COR-L47 (cell line): ENCODE measurements at regions not wholly inside any gene's neighbourhood (a gene's known extent, or its start where the extent isn't known, plus 50 kb on each side); places are given as distances from the start of the nearest gene placed in this dataset.
"Not testable (repeated sequence)": the region's sequence is repeated elsewhere in the genome, so short reads cannot be mapped to it uniquely, and the experiment has no call there.

Source experiments
- DNase-seq: peaks from one replicate; lab custom pipeline; 2025; lab: John Stamatoyannopoulos, UW

GRCh38 chr6:144395014-144395413, 109.9 kb downstream of the UTRN start:
- DNase-seq = no peak

DNA sequence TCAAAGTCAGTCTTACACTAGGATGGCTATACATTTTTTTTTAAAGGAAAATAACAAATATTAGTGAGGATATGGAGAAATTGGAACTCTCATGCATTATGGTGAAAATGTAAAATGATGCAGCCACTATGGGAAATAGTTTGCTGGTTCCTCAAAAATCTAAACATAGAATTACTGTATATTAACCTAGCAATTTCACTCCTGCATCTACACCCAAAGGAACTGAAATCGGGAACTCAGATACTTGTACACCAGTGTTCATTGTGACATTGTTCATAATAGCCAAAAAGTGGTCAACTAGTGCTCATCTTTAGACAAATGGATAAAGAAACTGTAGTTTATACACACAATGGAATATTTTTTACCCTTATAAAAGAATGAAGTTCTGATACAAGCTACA, 110.7 kb downstream of the UTRN start:
- no peak for DNase-seq

- no peak for DNase-seq
These were observed 112.0 kb downstream of the UTRN start for GRCh38 chr6:144397141-144397540.

GRCh38 chr6:144400321-144400720, 115.2 kb downstream of the UTRN start:
- DNase-seq = no peak

- DNase-seq = no peak
These were observed 116.9 kb downstream of the UTRN start for GRCh38 chr6:144401736-144402733.

DNA sequence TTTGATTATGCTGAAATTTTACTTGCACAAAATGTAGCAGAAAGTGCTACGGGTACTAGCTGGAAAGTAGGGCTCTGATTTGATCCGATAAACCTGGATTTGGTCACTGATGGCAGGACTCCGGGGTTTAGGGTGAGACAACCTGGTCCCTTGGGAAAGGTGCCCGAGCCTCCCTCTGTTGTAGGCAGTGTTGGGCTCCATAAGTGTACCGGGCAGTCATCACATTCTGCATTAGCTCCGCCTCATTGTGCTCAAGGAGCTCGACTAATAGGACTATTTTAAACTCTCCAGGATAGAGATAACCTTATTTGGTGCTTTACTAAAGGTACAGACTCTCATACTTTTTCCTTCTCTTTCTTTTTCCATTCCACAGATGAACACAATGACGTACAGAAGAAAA, 117.6 kb downstream of the UTRN start:
- DNase-seq = no peak

- no peak for DNase-seq
These were observed 120.0 kb downstream of the UTRN start for GRCh38 chr6:144405163-144405562.

DNA sequence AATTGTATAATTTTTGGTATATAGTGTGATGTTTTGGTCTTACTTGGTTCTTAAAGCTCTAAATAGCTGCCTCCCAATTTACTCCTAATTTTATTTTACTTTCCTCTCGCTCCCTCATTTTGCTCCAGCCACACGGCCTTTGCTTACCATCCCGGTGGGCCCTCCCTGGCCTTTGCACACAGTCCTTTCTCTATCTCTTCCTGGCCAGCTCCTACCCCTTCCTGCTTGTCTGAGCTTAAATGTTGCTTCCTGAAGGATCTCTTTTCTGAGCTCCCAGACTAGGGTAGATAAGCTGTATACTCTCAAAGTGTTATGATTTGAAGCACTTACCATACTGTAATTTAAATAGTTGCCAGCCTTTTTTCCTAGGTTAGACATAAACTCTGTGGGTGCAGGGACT, 121.7 kb downstream of the UTRN start:
- no peak for DNase-seq

GRCh38 chr6:144408161-144408560, 123.0 kb downstream of the UTRN start:
- DNase-seq = no peak

DNA sequence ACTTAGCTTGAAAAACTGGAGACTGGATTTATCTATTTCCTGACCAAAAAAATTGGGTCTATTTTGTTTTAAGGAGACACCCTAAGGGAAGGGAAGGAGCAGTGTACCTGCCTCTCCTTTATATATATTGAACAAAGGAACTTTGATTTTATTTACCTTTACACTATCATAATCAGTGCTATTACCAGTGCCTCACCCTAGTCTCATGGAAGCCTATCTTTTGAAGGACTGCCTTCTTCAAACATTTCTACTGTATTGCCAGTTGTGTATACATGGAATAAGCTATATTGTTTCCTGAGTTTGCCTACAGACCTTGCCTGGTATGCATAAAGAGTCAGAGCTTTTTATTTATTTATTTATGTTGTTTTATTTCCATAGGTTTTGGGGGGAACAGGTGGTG, 124.9 kb downstream of the UTRN start:
- DNase-seq = no peak

GRCh38 chr6:144410574-144410973, 125.4 kb downstream of the UTRN start:
- DNase-seq = not testable (repeated sequence)

DNA sequence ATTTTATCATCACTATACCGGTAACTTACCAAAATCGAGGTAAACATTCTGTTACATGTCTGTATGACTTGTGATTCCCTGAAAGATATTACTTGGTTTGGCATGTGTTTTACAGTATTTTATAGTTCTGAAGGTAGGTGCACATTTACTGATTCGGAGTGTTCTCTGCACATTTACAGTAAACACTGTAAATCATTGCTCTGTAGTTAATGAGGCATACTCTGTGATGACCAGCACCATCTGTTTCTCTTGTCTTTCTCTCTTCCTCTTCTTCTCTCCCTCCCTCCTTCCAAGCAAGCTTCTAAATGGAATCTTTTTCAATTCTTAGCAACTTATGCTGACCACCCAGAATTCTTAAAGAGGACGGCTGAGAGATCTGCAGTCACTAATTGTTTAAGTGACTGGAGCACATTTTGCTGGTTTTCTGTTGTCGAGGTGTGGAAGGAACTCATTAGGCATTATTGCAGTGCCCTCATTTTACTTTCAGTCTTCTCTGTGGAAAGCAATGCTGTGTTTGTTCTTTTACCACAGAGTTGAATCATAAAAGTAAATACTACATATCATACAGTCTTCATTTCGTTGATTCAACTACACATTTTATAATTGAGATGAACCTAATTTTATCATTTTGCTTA, 126.5 kb downstream of the UTRN start:
- no peak for DNase-seq

DNA sequence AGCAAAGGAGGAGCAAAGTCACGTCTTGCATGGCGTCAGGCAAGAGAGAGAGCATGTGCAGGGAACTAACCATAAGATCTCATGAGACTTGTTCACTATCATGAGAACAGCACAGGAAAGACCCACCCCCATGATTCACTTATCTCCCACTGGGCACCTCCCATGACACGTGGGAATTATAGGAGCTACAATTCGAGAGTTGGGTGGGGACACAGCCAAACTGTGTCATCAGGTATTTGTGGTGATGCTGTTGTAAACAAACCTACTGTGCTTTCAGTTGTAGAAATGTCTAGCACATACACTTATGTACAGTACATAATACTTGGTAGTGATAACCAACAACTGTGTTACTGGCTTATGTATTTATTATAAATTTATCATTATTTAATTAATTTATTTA, 128.3 kb downstream of the UTRN start:
- DNase-seq = no peak

GRCh38 chr6:144415014-144415413, 129.9 kb downstream of the UTRN start:
- no peak for DNase-seq

DNA sequence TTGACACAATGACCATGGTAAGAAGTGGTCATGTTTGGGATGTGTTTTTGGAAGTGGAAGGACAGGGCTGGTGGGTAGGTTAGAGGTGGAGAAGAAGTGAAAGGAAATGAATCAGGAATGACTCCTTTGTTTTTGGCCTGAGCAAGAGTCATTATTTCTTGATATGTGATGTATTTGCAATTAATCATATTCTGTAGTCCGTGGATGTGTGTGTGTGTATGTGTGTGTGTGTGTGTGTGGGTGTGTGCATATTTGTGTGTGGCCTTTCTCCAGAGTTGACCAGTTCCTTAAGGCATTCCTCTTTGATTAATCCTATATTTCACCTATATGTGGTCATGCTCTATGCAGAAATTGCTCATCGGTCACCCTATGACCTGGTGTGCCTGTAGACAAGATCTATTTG, 130.7 kb downstream of the UTRN start:
- DNase-seq = no peak

DNA sequence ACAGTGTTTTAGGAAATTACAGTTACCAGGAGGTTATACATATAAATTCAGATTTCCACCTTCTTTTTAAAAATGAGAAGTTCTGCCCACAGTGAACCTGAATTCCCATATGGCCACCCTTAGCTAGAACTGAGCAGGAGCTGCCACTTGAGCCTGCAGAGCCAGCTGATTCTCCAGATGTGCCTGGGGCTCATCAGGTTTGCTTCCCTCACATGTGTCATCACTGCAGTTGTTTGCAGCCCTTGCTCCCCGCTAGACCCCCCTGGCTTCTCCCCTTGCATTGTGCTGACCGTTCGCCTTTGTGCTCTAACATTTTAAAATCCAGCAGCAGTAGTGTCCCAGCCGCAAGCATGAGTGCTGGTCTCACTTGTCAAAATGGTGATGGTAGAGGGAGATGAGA, 131.1 kb downstream of the UTRN start:
- DNase-seq = no peak

GRCh38 chr6:144416773-144417172, 131.6 kb downstream of the UTRN start:
- DNase-seq = no peak

DNA sequence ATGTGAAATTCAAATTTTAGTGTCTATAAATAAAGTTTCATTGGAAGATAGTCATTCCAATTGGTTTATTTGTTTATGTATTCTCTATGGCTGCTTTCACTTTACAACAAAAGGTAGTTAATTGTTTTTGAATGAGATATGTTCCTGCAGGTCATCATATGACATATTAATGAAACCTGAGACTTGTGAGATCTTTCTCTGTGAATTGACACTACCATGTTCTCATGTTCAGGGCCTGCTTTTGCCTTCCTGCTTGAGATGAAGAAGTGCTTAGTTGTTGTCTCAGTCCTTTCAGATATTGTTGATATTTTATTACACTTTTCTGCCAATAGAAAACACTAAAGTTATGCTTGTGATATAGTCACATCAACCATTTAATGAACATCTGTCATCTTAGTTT, 132.5 kb downstream of the UTRN start:
- no peak for DNase-seq

- no peak for DNase-seq
These were observed 133.9 kb downstream of the UTRN start for GRCh38 chr6:144418959-144419545.

GRCh38 chr6:144423167-144423566, 138.0 kb downstream of the UTRN start:
- DNase-seq = no peak

GRCh38 chr6:144429753-144430152, 144.6 kb downstream of the UTRN start:
- no peak for DNase-seq

GRCh38 chr6:144433446-144433845, 148.3 kb downstream of the UTRN start:
- not testable (repeated sequence) for DNase-seq
